ENCODE measurements at regions not wholly inside any gene's neighbourhood (a gene's known extent, or its start where the extent isn't known, plus 50 kb on each side); places are given as distances from the start of the nearest gene placed in this dataset.

DNA sequence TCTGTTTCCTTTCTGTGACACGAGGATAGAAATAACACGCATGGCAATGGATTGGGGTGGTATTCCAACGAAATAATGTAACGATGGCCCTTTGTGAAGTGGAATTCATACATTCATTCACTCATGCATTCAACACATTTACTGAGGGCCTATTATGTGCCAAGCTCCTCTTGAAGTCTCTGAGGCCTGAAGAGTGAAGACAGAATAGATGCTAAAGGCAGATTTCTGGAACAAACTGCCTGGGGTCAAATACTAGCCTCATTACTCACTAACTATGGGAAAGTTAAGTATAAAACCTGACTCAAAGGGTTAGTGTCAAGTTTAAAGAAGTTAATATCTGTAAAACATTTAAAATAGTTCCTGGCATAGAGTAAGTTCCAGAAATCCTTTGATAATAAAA, 279.6 kb upstream of the SULF2 start:
- Histone ChIP-seq H3K27me3 (ENCODE audit: low read depth) (peaks cover 25% of the 10 kb centered on the region), H3K27ac (replicated peaks) (no peak overlapping the region), H3K36me3 (no peaks in the 10 kb centered on the region), H3K4me3 (no peak overlapping the region), H3K9me3 (replicated peaks) (no peaks in the 10 kb centered on the region), H3K4me1 (no peaks in the 10 kb centered on the region)
- no peak for DNase-seq
- TF ChIP-seq, protein P1, sequence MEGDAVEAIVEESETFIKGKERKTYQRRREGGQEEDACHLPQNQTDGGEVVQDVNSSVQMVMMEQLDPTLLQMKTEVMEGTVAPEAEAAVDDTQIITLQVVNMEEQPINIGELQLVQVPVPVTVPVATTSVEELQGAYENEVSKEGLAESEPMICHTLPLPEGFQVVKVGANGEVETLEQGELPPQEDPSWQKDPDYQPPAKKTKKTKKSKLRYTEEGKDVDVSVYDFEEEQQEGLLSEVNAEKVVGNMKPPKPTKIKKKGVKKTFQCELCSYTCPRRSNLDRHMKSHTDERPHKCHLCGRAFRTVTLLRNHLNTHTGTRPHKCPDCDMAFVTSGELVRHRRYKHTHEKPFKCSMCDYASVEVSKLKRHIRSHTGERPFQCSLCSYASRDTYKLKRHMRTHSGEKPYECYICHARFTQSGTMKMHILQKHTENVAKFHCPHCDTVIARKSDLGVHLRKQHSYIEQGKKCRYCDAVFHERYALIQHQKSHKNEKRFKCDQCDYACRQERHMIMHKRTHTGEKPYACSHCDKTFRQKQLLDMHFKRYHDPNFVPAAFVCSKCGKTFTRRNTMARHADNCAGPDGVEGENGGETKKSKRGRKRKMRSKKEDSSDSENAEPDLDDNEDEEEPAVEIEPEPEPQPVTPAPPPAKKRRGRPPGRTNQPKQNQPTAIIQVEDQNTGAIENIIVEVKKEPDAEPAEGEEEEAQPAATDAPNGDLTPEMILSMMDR (IDR thresholded peaks at IDR 0.05; ENCODE audit: borderline replicate concordance) = no peak
- intact Hi-C loops (cut with micrococcal nuclease) = no loop called here

DNA sequence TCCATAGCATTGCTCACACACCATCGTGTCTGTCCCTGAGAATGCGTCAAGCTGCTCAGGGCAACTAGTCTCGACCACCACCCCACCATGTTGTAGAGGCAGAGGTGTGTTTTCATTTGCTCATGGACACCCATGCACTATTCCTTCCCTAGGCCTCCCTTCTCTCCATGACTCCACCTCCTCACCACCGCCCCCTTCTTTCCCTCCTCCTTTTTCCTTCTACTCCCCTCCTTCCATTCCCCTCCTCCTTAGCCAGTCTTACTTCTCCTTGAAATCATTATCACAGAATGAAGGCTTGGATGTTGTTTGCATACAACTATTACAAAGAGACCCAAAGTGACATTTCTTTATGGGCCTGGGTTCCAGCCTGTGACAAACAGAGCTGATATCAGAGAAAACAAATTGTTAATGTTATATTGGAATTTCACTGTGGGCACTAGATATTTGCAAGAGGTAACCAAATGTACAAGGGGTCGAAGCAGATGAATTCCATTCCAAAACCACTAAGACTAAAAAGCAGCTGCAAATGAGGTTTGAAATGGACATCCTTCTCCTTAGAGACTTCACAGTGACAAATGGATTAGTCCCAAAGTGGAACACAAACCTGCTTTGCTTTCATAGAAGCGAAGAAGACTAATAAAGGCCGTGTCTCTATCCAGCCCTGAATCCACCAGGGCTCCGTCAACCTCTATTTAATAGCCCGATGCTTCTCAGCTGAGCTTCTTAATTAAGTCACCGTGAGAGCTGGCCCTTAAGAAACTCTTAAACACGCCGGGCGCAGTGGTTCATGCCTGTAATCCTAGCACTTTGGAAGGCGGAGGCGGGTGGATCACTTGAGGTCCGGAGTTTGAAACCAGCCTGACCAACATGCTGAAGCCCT, 275.8 kb upstream of the SULF2 start:
- TF ChIP-seq, protein P1 (IDR thresholded peaks at IDR 0.05; ENCODE audit: borderline replicate concordance) = no peak
- Histone ChIP-seq H3K9me3 (replicated peaks) (peaks cover 16% of the 10 kb centered on the region), H3K4me1 (no peaks in the 10 kb centered on the region), H3K27me3 (ENCODE audit: low read depth) (peaks cover 31% of the 10 kb centered on the region), H3K4me3 (no peak overlapping the region), H3K36me3 (no peaks in the 10 kb centered on the region), H3K27ac (replicated peaks) (no peak overlapping the region)
- intact Hi-C loops (cut with micrococcal nuclease) = no loop called here
- no peak for DNase-seq

DNA sequence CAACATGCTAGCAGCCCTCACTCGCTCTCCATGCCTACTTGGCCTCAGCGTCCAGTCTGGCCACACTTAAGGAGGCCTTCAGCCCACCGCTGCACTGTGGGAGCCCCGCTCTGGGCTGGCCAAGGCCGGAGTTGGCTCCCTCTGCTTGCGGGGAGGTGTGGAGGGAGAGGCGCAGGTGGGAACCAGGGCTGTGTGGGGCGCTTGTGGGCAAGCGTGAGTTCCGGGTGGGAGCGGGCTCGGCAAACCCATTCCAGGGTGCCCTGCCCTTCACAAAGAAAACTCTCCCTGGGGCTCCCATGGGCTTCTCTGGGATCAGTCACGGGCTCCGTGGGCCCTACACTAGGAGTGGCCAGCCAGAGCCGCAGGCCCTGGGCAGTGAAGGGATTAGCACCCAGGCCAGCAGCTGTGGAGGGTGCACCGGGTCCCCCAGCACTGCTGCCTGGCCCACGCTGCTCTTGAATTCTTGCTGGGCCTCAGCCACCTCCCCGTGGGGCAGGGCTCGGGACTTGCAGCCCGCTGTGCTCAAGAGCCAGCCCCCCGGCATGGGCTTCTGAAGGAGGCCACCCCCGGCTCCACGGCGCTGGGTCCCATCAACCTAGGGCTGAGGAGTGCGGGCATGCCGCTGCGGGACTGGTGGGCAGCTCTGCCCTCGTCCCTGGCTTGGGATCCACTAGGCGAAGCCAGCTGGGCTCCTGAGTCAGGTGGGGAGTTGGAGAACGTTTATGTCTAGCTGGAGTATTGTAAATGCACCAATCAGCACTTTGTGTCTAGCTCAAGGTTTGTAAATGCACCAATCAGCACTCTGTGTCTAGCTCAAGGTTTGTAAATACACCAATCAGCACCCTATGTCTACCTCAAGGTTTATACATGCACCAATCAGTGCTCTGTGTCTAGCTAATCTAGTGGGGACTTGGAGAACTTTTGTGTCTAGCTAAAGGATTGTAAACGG, 273.6 kb upstream of the SULF2 start:
- Histone ChIP-seq H3K9me3 (replicated peaks) (peaks cover 16% of the 10 kb centered on the region), H3K27ac (replicated peaks) (no peak overlapping the region), H3K4me1 (no peaks in the 10 kb centered on the region), H3K36me3 (no peaks in the 10 kb centered on the region), H3K27me3 (ENCODE audit: low read depth) (peaks cover 52% of the 10 kb centered on the region), H3K4me3 (no peak overlapping the region)
- intact Hi-C loops (cut with micrococcal nuclease) = no loop called here
- TF ChIP-seq, protein P1 (IDR thresholded peaks at IDR 0.05; ENCODE audit: borderline replicate concordance) = no peak
- no peak for DNase-seq

DNA sequence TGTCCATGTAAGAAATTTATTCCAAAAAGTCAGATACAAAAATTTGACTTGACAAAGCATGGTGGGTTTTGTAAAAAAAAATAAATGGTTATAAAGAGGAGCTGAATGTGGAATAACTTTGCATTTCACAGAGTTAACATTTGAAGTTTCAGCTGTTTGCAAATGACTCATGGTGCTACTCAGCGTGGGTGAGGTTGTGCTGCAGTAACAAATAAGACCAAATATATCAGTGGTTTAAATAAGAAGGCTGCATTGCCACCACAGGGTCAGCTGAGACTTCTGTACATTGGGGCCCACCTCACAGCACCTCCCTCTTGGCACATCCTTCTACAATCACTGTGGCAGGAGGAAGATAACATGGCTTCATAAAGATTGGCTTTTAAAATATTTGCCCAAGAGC, 272.5 kb upstream of the SULF2 start:
- Histone ChIP-seq H3K36me3 (no peaks in the 10 kb centered on the region), H3K9me3 (replicated peaks) (peaks cover 16% of the 10 kb centered on the region), H3K4me1 (no peaks in the 10 kb centered on the region), H3K4me3 (no peak overlapping the region), H3K27me3 (ENCODE audit: low read depth) (peaks cover 55% of the 10 kb centered on the region), H3K27ac (replicated peaks) (no peak overlapping the region)
- DNase-seq = no peak
- TF ChIP-seq, protein P1 (IDR thresholded peaks at IDR 0.05; ENCODE audit: borderline replicate concordance) = no peak
- intact Hi-C loops (cut with micrococcal nuclease) = no loop called here

DNA sequence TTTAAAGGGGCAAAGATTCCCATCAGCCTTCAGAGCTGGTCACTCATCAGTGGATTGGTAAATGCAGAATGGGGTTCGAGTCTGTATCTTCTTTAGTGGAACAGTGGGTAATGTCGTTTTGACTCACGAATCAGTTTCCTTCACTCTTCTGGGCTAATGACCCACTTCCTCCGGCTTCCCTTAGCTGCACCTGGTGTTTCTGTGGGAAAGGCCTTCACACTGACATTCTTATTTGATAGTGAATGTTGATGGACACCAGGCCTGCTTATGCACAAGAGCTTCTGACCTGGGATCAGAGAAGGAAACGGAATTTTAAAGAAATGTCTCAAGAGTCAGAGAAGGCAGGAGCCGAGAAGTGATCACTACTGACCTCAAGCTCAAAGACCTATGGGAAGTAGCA, 272.0 kb upstream of the SULF2 start:
- TF ChIP-seq, protein P1 (IDR thresholded peaks at IDR 0.05; ENCODE audit: borderline replicate concordance) = no peak
- no peak for DNase-seq
- Histone ChIP-seq H3K36me3 (no peaks in the 10 kb centered on the region), H3K9me3 (replicated peaks) (peaks cover 16% of the 10 kb centered on the region), H3K27me3 (ENCODE audit: low read depth) (peaks cover 55% of the 10 kb centered on the region), H3K27ac (replicated peaks) (no peak overlapping the region), H3K4me1 (no peaks in the 10 kb centered on the region), H3K4me3 (no peak overlapping the region)
- intact Hi-C loops (cut with micrococcal nuclease) = no loop called here
